IPS DF 4.7 (cell line): ENCODE measurements at regions not wholly inside any gene's neighbourhood (a gene's known extent, or its start where the extent isn't known, plus 50 kb on each side); places are given as distances from the start of the nearest gene placed in this dataset.
"Not testable (repeated sequence)": the region's sequence is repeated elsewhere in the genome, so short reads cannot be mapped to it uniquely, and the experiment has no call there.

ENCODE experiments used
- DNase-seq: peaks from one replicate; pipeline ENCODE4 v3.0.0-alpha.2; 2013; ENCODE audit warnings: low spot score; ENCODE audit errors: extremely low read depth

DNA sequence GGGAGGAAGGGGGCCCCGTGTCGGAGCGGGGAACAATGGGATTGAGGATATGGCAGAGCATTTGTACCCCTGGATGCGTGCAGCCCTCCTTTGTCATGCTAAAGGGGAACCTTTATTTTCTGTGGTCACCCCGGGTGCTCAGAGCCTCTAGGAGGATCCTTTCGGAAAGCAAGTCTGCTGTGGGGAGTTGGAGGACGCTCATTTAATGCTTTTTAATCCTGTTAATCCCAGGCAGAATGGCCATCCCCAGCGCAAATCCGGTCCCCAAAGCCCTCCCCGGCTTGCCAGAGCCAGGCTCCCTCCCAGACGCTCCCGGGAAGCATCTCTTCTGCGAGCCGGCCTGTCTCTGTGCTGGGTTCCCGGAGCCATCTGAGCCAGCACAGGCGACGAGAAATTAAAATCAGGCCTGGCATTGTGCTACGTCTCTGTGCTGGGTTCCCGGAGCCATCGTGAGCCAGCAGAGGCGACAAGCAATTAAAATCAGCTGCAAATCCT, 113.2 kb upstream of the PPP2R3B start:
- DNase-seq, result peak; percentile 51

DNA sequence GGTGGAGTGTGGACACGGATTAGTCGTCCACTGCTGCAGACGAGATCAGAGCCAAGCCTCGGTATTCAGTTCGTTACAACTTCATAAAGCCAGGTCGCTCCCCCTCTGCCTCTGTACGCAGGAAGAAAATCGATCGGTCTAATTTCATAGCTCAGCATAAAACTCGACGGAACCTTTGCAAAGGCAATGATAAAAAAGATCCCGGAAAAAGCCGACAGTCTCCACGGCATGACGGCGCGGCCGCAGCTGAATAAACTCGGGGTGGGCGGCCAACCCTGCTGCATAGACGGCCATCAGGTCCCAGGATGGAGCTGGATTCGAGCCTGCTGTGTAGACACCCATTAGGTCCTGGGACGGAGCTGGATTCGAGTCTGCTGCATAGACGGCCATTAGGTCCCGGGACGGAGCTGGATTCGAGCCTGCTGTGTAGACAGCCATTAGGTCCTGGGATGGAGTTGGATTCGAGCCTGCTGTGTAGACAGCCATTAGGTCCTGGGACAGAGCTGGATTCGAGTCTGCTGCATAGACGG, 113.8 kb upstream of the PPP2R3B start:
- no peak for DNase-seq

DNA sequence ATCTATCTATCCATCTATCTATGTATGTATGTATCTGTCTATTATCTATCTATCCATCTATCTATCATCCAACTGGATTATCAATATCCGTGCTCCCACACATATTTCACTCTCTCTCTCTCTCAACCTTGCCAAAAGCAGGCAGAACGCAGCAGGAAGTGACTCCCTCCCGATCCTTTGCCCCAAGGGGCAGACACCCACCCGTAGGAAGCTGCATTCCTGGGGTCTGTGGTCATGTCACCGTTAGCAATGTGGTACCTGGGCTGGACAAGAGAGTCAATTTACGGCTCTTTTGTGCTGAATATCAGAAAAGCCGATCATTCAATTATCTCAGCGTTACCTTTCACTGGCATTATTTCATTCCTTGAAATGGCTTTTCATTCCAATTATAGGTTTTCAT, 119.6 kb upstream of the PPP2R3B start:
- DNase-seq, result no peak

DNA sequence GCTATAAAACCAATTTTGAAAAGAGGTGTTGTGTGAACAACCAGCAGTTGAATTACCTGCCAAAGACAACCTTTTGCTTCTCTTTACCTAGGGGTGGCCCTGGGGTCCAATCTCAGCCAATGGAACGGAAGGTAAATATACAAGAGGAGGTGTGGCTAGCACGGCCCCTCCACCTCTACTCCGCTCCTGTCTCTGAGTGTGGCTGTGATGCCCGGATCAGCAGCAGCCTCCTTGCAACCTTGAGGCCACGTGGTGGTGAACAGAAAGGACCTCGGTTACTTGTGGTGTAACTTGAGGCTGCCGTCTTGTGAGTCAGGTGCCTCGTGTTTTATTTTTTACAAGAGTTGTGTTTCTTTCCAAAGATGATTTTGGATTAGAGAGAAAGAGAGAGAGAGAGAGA, 121.5 kb upstream of the PPP2R3B start:
- no peak for DNase-seq

DNA sequence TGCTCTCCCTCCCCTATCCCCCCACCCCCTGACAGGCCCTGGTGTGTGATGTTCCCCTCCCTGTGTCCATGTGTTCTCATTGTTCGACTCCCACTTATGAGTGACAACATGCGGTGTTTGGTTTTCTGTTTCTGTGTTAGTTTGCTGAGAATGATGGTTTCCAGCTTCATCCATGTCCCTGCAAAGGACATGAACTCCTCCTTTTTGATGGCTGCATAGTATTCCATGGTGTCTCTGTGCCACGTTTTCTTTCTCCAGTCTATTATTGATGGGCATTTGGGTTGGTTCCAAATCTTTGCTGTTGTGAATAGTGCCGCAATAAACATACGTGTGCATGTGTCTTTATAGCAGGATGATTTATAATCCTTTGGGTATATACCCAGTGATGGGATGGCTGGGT, 121.8 kb upstream of the SHOX start:
- not testable (repeated sequence) for DNase-seq

DNA sequence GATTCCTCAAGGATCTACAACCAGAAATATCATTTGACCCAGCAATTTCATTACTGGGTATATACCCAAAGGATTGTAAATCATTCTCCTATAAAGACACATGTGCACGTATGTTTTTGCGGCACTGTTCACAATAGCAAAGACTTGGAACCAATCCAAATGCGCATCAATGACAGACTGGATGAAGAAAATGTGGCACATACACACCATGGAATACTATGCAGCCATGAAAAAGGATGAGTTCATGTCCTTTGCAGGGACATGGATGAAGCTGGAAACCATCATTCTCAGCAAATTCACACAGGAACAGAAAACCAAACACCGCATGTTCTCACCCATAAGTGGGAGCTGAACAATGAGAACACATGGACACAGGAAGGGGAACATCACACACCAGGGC, 119.5 kb upstream of the SHOX start:
- DNase-seq, result not testable (repeated sequence)

DNA sequence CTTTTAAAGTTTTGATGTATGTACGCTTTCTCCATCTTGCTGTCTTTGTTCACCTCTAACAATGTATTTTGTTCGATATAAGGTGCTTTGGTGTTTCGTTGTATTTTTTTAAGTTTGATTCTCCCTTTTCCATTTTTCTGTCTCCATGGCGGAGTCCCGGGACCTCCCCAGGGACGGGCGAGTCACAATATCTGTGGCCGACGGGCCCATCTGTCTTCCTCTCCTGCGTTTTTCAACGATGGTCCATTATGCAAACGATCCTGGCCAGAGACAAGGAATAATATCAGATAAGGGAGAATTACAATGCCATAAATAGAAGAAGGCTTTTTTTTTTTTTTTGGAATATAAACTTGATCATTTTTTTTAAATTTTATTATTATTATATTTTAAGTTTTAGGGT, 112.3 kb upstream of the SHOX start:
- no peak for DNase-seq

DNA sequence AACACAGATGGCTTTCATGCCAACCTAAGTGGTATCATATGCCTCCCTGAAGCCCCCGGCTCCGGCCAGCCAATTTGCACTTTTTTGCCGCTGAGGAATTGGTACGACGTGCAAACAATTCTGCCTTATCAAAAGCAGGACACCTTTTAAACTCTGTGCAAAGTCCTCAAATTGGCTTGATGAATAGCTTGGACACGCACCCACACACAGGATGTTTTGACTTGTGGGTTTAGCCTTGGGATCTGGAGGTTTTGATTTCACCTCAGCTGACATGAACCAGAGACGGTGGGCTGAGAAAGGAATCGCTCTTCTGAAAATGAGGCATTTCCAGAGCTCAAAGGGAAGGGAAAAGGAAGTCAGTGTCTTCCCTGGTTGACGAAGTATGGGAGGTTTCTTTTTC, 110.8 kb upstream of the SHOX start:
- DNase-seq, result no peak

DNA sequence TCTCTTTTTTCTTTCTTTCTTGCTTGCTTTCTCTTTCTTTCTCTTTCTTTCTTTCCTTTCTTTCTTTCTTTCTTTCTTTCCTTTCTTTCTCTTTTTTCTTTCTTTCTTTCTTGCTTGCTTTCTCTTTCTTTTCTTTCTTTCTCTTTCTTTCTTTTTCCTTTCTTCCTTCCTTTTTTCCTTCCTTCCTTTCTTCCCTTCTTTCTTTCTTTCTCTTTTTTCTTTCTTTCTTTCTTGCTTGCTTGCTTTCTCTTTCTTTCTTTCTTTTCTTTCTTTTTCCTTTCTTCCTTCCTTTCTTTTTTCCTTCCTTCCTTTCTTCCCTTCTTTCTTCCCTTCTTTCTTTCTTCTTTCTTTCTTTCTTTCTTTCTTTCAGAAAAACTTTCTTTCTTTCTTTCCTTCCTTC, 108.1 kb upstream of the SHOX start:
- no peak for DNase-seq

DNA sequence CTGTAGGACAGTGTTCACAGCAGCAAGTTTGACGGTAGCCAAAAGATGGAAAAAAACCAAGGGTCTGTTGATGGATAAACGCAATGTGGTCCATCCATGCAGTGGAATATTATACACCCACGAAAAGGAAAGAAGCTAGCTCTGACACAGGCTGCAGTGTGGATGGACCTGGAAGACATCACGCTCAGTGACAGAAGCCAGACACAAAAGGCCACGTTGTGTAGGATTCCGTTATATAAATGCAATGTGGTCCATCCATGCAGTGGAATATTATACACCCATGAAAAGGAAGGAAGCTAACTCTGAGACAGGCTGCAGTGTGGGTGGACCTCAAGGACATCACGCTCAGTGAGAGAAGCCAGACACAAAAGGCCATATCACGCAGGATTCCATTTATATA, 105.5 kb upstream of the SHOX start:
- no peak for DNase-seq

DNA sequence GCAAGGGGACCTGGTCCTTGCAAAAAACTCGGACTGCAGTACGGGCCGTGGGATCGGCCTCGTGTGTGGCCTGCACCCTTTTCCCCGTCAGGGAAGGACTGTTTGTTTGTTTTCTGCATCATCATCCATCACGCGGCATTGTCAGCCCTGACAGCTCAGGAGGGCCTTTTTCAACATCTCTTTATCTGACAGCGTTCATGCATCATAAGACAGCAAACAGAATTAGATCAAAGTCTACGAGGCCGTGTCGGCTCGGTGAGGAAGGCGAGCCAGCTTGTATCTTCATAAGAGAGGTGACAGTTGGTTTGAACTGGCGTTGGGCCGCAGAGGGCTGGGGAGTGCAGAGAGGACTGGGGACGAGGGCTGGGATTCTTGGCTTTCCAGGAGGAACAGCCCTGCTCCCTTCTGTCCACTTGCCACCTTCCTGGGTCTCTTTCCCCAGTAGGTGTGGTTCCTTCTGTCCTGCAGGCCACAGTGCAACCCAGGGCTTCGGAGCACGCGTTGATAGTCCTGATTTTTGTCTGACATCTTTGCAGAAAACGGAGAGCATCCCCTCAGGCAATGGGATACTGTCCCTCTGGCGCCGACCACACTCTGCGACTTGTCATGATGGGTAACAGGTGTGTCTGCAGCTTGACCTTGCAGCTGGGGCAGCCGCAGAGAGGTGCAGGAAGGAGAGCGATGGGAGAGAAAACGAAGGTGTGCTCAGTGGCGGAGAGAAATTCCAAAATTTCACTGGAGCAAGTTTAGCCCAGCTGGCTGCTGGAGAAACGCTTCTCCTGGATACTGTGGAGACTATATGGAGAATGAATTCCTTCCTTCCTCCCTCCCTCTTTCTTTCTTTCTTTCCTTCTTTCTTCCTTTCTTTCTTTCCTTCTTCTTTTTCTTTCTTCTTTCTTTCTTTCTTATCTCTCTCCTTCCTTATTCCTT, 104.0 kb upstream of the SHOX start:
- DNase-seq, result no peak

DNA sequence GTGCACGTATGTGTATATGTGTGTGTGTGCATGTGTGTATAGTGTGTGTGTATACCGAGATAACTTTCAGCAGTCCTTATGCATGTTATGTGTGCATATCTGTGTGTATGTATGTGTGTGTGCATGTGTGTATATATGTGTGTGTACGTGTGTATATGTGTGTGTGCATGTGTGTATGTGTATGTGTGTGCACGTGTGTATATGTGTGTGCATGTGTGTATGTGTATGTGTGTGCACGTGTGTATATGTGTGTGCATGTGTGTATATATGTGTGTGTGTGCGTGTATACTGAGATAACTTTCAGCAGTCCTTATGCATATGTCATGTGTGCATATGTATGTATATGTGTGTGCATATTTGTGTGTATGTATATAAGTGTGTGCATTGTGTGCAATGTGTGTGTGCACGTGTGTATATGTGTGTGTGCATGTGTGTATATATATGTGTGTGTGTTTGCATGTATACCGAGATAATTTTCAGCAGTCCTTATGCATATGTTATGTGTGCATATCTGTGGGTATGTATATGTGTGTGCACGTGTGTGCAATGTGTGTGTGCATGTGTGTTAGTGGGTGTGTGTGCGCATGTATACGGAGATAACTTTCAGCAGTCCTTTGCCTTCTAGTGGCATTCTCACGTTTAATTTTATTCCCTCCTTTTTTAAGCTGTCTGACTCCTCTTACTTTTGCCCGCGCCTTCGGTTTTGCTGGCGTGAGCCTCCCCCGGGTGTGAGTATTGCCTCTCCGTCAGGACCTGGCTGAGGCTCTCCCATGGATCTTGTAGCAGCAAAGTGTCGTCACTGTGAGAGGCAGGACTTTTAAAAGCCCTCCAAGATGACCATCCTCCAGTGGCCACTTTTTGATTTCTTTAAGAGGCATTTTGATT, 99.6 kb upstream of the SHOX start:
- DNase-seq, result no peak

DNA sequence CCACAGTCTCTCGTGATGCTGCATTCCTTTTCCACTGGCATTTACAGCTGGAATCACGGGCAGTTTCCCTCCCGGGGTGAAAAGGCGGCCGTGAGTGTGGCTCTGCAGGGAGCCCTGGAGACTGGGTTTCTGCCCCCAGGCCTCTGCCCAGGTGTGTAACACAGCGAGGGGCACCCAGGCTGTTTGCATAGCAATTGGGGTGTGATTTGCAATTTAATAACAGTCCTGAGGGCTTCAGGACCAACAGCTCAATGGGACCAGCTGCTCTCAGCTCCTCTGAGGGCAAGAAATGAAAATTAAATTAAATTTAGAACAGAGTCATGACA, 99.0 kb upstream of the SHOX start:
- no peak for DNase-seq

DNA sequence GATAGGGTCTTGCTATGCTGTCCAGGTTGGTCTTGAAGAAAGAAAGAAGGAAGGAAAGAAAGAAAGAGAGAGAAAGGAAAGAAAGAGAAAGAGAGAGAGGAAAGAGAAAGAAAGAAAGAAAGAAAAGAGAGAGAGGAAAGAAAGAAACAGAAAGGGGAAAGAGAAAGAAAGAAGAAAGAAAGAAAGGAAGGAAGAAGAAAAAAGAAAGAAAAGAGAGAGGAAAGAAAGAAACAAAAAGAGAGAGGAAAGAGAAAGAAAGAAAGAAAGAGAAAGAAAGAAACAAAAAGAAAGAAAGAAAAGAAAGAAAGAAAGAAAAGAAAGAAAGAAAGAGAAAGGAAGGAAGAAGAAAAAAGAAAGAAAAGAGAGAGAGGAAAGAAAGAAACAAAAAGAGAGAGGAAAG, 95.8 kb upstream of the SHOX start:
- DNase-seq, result no peak

DNA sequence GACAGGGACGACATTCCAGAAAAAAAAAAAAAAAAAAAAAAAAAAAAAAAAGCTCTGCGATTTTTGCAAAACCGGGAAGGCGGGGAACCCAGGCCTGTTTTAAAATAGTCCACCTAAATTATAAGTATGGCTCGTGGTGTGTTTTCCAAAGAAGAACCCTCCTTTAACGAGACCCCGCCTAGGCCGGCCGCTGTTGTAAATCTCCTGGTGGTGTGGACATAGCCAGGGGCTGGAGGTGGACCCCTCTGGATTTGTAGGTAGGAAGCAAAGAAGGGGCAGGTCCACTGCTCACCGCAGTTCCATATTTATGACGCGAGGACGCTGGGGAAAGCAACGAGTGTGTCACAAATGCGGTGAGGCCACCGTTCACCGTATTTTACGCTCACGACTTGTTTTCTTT, 94.0 kb upstream of the SHOX start:
- DNase-seq, result no peak

DNA sequence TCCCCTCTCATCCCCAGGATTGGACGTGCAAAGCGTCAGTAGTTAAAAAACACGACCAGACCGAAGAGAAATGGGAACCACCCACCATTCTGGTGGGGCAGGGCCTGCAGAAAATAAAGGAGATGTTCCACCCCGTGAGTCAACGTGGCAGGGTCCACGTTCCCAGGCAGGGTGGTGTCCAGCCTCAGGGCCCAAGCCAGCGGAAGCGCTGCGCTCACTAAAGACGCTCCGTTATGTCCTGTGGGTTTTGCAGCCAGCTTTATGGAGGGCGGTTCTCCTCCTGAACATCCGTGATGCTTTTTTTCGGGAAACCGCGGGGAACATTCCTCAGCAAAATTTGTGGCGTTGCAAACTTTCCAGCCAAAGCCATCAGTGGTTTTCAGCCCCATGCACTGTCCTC, 93.4 kb upstream of the SHOX start:
- DNase-seq, result no peak

DNA sequence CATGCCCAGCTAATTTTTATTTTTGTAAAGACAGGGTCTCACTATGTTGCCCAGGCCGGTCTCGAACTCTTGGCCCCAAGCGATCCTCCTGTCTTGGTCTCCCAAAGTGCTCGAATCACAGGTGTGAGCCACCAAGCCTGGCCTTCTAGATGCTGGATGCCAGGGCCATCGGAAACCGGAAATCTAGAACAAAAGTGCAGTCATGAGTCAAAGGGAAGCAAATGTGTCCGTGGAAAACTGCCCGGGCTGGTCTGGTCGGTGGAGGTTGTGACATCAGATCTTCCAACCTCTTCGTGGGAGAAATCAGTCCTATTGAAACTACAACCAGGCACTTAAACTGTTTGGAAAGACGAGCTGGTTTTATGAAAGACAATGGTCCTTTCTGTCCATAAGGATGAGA, 92.3 kb upstream of the SHOX start:
- DNase-seq, result no peak

DNA sequence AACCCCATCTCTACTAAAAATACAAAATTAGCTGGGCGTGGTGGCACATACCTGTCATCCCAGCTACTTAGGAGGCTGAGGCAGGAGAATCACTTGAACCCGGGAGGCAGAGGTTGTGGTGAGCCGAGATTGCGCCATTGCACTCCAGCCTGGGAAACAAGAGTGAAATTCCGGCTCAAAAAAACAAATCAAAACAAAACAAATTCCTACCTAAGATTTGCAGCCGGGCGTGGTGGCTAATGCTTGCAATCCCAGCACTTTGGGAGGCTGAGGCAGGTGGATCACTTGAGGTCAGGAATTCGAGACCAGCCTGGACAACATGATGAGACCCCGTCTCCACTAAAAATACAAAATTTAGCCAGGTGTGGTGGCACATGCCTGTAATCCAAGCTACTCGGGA, 89.6 kb upstream of the SHOX start:
- DNase-seq, result not testable (repeated sequence)

DNA sequence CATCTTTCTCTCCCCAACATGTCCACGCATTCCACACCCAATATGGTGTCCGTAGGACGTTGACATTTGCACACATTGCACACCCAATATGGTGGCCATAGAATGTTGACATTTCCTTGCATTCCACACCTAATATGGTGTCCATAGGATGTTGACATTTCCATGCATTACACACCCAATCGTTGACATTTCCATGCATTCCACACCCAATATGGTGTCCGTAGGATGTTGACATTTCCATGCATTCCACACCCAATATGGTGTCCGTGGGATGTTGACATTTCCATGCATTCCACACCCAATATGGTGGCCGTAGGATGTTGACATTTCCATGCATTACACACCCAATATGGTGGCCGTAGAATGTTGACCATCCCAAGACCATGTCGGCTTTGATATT, 88.4 kb upstream of the SHOX start:
- DNase-seq, result no peak

DNA sequence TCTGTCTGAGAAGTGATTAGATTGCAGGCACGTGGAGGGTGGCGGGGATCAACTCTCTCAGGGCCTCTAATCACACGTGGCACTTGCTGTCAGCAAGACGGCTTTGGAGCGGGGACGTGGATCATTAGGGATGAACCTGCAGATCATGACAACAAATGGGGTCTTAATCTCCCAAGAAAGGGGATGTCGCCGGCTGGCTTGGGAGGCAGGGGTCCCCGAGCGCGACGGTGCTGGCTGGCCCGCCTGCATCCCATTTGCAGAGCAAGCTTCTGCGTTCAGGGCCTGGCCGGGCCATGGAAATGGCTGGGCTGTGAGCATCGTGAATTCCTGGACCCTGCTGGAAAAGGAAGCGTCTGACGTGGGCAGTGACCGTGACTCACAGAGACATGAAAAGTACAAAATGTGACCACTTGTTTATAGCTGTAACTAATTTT, 85.1 kb upstream of the SHOX start:
- no peak for DNase-seq

DNA sequence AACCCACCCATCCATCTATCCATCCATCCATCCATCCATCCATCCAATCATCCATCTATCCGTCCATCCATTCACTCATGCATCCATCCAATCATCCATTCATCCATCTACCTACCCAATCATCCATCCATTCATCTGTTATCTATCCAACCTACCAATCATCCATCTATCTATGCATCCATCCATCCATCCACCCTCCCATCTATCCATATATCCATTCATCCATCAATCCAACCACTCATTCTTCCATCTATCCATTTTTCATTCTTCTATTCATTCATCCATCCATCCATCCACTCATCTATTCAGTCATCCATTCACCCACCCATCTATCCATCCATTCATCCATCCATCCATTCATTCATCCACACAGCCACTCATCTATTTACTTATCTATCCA, 80.1 kb upstream of the SHOX start:
- DNase-seq, result no peak

DNA sequence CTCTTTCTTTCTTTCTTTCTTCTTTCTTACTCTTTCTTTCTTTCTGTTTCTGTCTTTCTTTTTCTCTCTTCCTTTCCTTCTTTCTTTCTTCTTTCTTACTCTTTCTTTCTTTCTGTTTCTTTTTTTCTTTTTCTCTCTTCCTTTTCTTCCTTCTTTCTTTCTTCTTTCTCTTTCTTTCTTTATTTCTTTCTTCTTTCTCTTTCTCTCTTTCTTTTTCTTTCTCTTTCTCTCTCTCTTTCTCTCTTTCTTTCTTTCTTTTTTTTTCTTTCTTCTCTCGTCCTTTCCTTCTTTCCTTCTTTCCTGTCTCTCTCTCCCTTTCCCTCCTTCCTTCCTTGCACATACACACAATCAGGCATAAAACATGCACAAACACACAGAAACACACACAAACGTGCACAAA, 79.3 kb upstream of the SHOX start:
- no peak for DNase-seq
